ENCODE measurements at regions not wholly inside any gene's neighbourhood (a gene's known extent, or its start where the extent isn't known, plus 50 kb on each side); places are given as distances from the start of the nearest gene placed in this dataset.

DNA sequence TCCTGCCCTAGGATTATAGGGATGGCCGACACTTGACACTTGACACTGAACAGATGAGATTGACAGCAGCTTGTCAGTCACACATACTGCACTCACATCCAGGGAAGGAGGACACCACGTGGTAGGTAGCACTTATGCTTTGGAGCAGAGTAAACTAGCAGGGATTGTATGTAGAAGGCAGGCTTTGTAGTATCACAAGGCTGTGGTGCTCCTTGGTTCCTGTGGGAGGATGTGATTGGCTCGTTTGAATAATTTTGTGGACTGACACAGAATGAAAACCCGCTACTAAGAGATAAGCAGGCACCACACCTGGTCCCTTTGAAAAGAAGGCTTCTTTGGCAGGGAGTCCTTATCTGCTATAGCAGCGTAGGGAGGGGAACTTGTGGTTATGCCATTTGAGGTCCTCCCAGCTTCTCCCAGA, 63.6 kb upstream of the IL12B start:
- H2AFZ ChIP-seq (ENCODE audit: low read depth, low read length): no peak overlapping the region
- DNase-seq (peak; percentile 6), ATAC-seq (ENCODE audit: insufficient read depth, low read depth) (peak; percentile 52; the same call in 2 of the 3 replicates)
- H4K20me1 ChIP-seq (ENCODE audit: insufficient read depth, low read length): no peaks in the 10 kb centered on the region
- TF ChIP-seq, protein P1, sequence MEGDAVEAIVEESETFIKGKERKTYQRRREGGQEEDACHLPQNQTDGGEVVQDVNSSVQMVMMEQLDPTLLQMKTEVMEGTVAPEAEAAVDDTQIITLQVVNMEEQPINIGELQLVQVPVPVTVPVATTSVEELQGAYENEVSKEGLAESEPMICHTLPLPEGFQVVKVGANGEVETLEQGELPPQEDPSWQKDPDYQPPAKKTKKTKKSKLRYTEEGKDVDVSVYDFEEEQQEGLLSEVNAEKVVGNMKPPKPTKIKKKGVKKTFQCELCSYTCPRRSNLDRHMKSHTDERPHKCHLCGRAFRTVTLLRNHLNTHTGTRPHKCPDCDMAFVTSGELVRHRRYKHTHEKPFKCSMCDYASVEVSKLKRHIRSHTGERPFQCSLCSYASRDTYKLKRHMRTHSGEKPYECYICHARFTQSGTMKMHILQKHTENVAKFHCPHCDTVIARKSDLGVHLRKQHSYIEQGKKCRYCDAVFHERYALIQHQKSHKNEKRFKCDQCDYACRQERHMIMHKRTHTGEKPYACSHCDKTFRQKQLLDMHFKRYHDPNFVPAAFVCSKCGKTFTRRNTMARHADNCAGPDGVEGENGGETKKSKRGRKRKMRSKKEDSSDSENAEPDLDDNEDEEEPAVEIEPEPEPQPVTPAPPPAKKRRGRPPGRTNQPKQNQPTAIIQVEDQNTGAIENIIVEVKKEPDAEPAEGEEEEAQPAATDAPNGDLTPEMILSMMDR (IDR thresholded peaks at IDR 0.05; ENCODE audit: borderline replicate concordance, extremely low read depth, low read length, poor library complexity, severe bottlenecking): no peak
- TF ChIP-seq EZH2 (IDR thresholded peaks at IDR 0.05; ENCODE audit: borderline replicate concordance, low read depth, low read length, severe bottlenecking): no peak
- no peaks in the 10 kb centered on the region for H3K36me3 ChIP-seq (ENCODE audit: insufficient read depth, low read length)
- H3K27ac ChIP-seq (ENCODE audit: low read length): no peak overlapping the region
- no peaks in the 10 kb centered on the region for H3K4me1 ChIP-seq (ENCODE audit: insufficient read depth, low read length)
- no peaks in the 10 kb centered on the region for H3K9me3 ChIP-seq (ENCODE audit: insufficient read depth, low read length, severe bottlenecking)
- H3K4me3 ChIP-seq (ENCODE audit: low read depth in 1 of 2, low read length in 2 of 2): no peak overlapping the region
- H3K4me2 ChIP-seq (ENCODE audit: insufficient read depth, low read length): no peak overlapping the region
- no peak overlapping the region for H3K9ac ChIP-seq (ENCODE audit: low read depth, low read length)
- no peaks in the 10 kb centered on the region for H3K79me2 ChIP-seq (ENCODE audit: insufficient read depth, low read length)
- H3K27me3 ChIP-seq (ENCODE audit: insufficient read depth, low read length, poor library complexity): no peaks in the 10 kb centered on the region

- no peak overlapping the region for H3K9ac ChIP-seq (ENCODE audit: low read depth, low read length)
- no peak overlapping the region for H2AFZ ChIP-seq (ENCODE audit: low read depth, low read length)
- TF ChIP-seq EZH2 (IDR thresholded peaks at IDR 0.05; ENCODE audit: borderline replicate concordance, low read depth, low read length, severe bottlenecking): no peak
- TF ChIP-seq, protein P1 (IDR thresholded peaks at IDR 0.05; ENCODE audit: borderline replicate concordance, extremely low read depth, low read length, poor library complexity, severe bottlenecking): no peak
- no peaks in the 10 kb centered on the region for H3K36me3 ChIP-seq (ENCODE audit: insufficient read depth, low read length)
- H3K4me2 ChIP-seq (ENCODE audit: insufficient read depth, low read length): no peak overlapping the region
- H4K20me1 ChIP-seq (ENCODE audit: insufficient read depth, low read length): no peaks in the 10 kb centered on the region
- DNase-seq (no peak), ATAC-seq (ENCODE audit: insufficient read depth, low read depth) (no peak)
- no peaks in the 10 kb centered on the region for H3K4me1 ChIP-seq (ENCODE audit: insufficient read depth, low read length)
- H3K27me3 ChIP-seq (ENCODE audit: insufficient read depth, low read length, poor library complexity): no peaks in the 10 kb centered on the region
- H3K79me2 ChIP-seq (ENCODE audit: insufficient read depth, low read length): no peaks in the 10 kb centered on the region
- no peaks in the 10 kb centered on the region for H3K9me3 ChIP-seq (ENCODE audit: insufficient read depth, low read length, severe bottlenecking)
- H3K4me3 ChIP-seq (ENCODE audit: low read depth in 1 of 2, low read length in 2 of 2): no peak overlapping the region
- no peak overlapping the region for H3K27ac ChIP-seq (ENCODE audit: low read length)
These were observed 64.9 kb upstream of the IL12B start for GRCh38 chr5:159395202-159395601.

DNA sequence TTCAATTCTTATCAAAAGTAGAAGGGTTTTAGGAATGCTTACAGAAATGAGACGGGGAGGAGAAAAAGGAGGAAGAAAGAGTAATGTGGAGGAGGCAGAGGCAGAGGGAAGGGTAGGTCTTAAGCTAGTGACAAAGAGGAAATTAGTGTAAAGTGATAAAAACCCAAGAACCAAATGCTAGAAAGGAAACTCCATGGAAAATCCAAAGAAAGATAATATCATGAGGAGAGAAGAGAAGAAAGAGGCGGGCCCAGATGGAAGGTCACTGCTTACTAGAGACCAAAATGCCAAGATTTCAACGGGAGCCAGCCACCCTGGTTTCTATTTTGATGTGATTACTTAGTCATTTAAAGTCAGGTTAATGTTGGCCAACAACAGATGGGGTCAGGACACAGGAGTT, 68.6 kb upstream of the IL12B start:
- Histone ChIP-seq H3K27ac (ENCODE audit: low read length) (no peak overlapping the region), H3K4me3 (ENCODE audit: low read depth in 1 of 2, low read length in 2 of 2) (no peak overlapping the region), H4K20me1 (ENCODE audit: insufficient read depth, low read length) (no peaks in the 10 kb centered on the region), H3K4me2 (ENCODE audit: insufficient read depth, low read length) (no peak overlapping the region), H3K4me1 (ENCODE audit: insufficient read depth, low read length) (no peaks in the 10 kb centered on the region), H3K27me3 (ENCODE audit: insufficient read depth, low read length, poor library complexity) (peaks cover 3% of the 10 kb centered on the region), H3K9me3 (ENCODE audit: insufficient read depth, low read length, severe bottlenecking) (no peaks in the 10 kb centered on the region), H3K79me2 (ENCODE audit: insufficient read depth, low read length) (no peaks in the 10 kb centered on the region), H3K9ac (ENCODE audit: low read depth, low read length) (no peak overlapping the region), H2AFZ (ENCODE audit: low read depth, low read length) (no peak overlapping the region), H3K36me3 (ENCODE audit: insufficient read depth, low read length) (no peaks in the 10 kb centered on the region)
- no peak for ATAC-seq (ENCODE audit: insufficient read depth, low read depth)
- no peak for DNase-seq
- TF ChIP-seq, protein P1 (IDR thresholded peaks at IDR 0.05; ENCODE audit: borderline replicate concordance, extremely low read depth, low read length, poor library complexity, severe bottlenecking): no peak
- no peak for TF ChIP-seq EZH2 (IDR thresholded peaks at IDR 0.05; ENCODE audit: borderline replicate concordance, low read depth, low read length, severe bottlenecking)

DNA sequence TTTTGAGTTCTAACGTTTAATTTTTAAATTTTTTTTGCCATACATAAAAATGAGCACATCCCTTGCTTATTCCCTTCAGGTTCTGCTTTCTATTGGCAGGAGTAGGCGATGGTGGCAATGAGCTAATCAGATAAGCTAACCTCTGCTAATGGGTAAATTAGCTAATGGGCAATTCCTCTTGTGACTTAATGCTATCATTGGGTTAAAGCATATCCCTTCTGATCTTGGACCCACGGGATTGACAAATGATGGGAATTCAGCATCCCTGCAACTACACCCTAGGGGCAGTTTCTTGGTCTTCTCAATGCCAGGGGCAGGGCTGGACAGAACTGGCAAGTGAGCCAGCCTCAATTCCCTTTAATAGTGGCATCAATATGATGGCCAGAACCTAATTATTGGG, 70.2 kb upstream of the IL12B start:
- Histone ChIP-seq H3K4me1 (ENCODE audit: insufficient read depth, low read length) (no peaks in the 10 kb centered on the region), H3K9ac (ENCODE audit: low read depth, low read length) (no peak overlapping the region), H3K36me3 (ENCODE audit: insufficient read depth, low read length) (no peaks in the 10 kb centered on the region), H3K4me3 (ENCODE audit: low read depth in 1 of 2, low read length in 2 of 2) (no peak overlapping the region), H3K79me2 (ENCODE audit: insufficient read depth, low read length) (no peaks in the 10 kb centered on the region), H2AFZ (ENCODE audit: low read depth, low read length) (no peak overlapping the region), H3K27ac (ENCODE audit: low read length) (no peak overlapping the region), H4K20me1 (ENCODE audit: insufficient read depth, low read length) (no peaks in the 10 kb centered on the region), H3K9me3 (ENCODE audit: insufficient read depth, low read length, severe bottlenecking) (no peaks in the 10 kb centered on the region), H3K27me3 (ENCODE audit: insufficient read depth, low read length, poor library complexity) (peaks cover 9% of the 10 kb centered on the region), H3K4me2 (ENCODE audit: insufficient read depth, low read length) (no peak overlapping the region)
- ATAC-seq (ENCODE audit: insufficient read depth, low read depth): no peak
- TF ChIP-seq, protein P1 (IDR thresholded peaks at IDR 0.05; ENCODE audit: borderline replicate concordance, extremely low read depth, low read length, poor library complexity, severe bottlenecking): no peak
- no peak for TF ChIP-seq EZH2 (IDR thresholded peaks at IDR 0.05; ENCODE audit: borderline replicate concordance, low read depth, low read length, severe bottlenecking)
- DNase-seq: no peak
